ENCODE measurements at regions not wholly inside any gene's neighbourhood (a gene's known extent, or its start where the extent isn't known, plus 50 kb on each side); places are given as distances from the start of the nearest gene placed in this dataset.

- Histone ChIP-seq H3K27me3 (no peaks in the 10 kb centered on the region), H3K4me3 (no peak overlapping the region), H3K36me3 (no peaks in the 10 kb centered on the region), H3K9me3 (no peaks in the 10 kb centered on the region), H3K4me1 (no peaks in the 10 kb centered on the region), H3K27ac (no peak overlapping the region)
- intact Hi-C loops (cut with DNase I), result no loop called here
- no peak for FAIRE-seq
- ATAC-seq, result no peak
- no peak for DNase-seq
- 61 to 70% methylated on average over 5 of the region's 5 CpGs for WGBS, 2 donors
- no peak for TF ChIP-seq CTCF (IDR thresholded peaks at IDR 0.05)
These were observed 294.8 kb upstream of the KLF6 start for GRCh38 chr10:4079803-4080202.

GRCh38 chr10:4077804-4078203 is 292.8 kb upstream of the KLF6 start:
- Histone ChIP-seq H3K36me3 (no peaks in the 10 kb centered on the region), H3K4me1 (no peaks in the 10 kb centered on the region), H3K4me3 (no peak overlapping the region), H3K27me3 (no peaks in the 10 kb centered on the region), H3K9me3 (no peaks in the 10 kb centered on the region), H3K27ac (no peak overlapping the region)
- ATAC-seq, result no peak
- intact Hi-C loops (cut with DNase I), result no loop called here
- FAIRE-seq, result no peak
- no peak for DNase-seq
- TF ChIP-seq CTCF (IDR thresholded peaks at IDR 0.05), result no peak
- 60 to 66% methylated on average over 3 of the region's 3 CpGs for WGBS, 2 donors

GRCh38 chr10:4076983-4077382 is 292.0 kb upstream of the KLF6 start:
- H3K36me3 ChIP-seq, result no peaks in the 10 kb centered on the region
- ATAC-seq, result no peak
- no peak for FAIRE-seq
- DNase-seq, result no peak
- 73 to 84% methylated on average over 9 of the region's 9 CpGs for WGBS, 2 donors
- no peaks in the 10 kb centered on the region for H3K4me1 ChIP-seq
- H3K9me3 ChIP-seq, result no peaks in the 10 kb centered on the region
- no peak for TF ChIP-seq CTCF (IDR thresholded peaks at IDR 0.05)
- no peak overlapping the region for H3K4me3 ChIP-seq
- no peaks in the 10 kb centered on the region for H3K27me3 ChIP-seq
- no peak overlapping the region for H3K27ac ChIP-seq
- intact Hi-C loops (cut with DNase I), result no loop called here

GRCh38 chr10:4075443-4075842 is 290.4 kb upstream of the KLF6 start:
- no peaks in the 10 kb centered on the region for H3K36me3 ChIP-seq
- intact Hi-C loops (cut with DNase I), result no loop called here
- no peak overlapping the region for H3K4me3 ChIP-seq
- H3K27ac ChIP-seq, result no peak overlapping the region
- WGBS, 2 donors, result 65 to 79% methylated on average over 7 of the region's 7 CpGs
- TF ChIP-seq CTCF (IDR thresholded peaks at IDR 0.05), result no peak
- no peaks in the 10 kb centered on the region for H3K9me3 ChIP-seq
- no peaks in the 10 kb centered on the region for H3K27me3 ChIP-seq
- FAIRE-seq (no peak), DNase-seq (no peak), ATAC-seq (no peak)
- no peaks in the 10 kb centered on the region for H3K4me1 ChIP-seq

- WGBS, 2 donors, result 73 to 84% methylated on average over 10 of the region's 10 CpGs
- FAIRE-seq, result no peak
- H3K4me3 ChIP-seq, result no peak overlapping the region
- H3K27me3 ChIP-seq, result no peaks in the 10 kb centered on the region
- no peak for DNase-seq
- H3K36me3 ChIP-seq, result no peaks in the 10 kb centered on the region
- no peak overlapping the region for H3K27ac ChIP-seq
- no peaks in the 10 kb centered on the region for H3K4me1 ChIP-seq
- no peak for TF ChIP-seq CTCF (IDR thresholded peaks at IDR 0.05)
- intact Hi-C loops (cut with DNase I), result no loop called here
- no peak for ATAC-seq
- no peaks in the 10 kb centered on the region for H3K9me3 ChIP-seq
These were observed 289.8 kb upstream of the KLF6 start for GRCh38 chr10:4074545-4075407.

Data from pancreas (tissue), 10 donors.